NCI-H82 (cell line): ENCODE measurements at regions not wholly inside any gene's neighbourhood (a gene's known extent, or its start where the extent isn't known, plus 50 kb on each side); places are given as distances from the start of the nearest gene placed in this dataset.
A peak's percentile ranks its signal among the peaks of the same experiment; 100 is the strongest.

Experiments used
- DNase-seq: peaks from one replicate; lab custom pipeline; 2025; lab: John Stamatoyannopoulos, UW

GRCh38 chr6:140062043-140063020 lies 687.9 kb upstream of the CITED2 start:
- peak; percentile 4 for DNase-seq

GRCh38 chr6:140061110-140062042 lies 686.9 kb upstream of the CITED2 start:
- DNase-seq, result no peak

GRCh38 chr6:140059947-140060346 lies 685.5 kb upstream of the CITED2 start:
- DNase-seq, result no peak

- DNase-seq, result no peak
These were observed 684.4 kb upstream of the CITED2 start for GRCh38 chr6:140058863-140059262.

- peak; percentile 19 for DNase-seq
These were observed 678.6 kb upstream of the CITED2 start for GRCh38 chr6:140052736-140053729.

- no peak for DNase-seq
These were observed 677.4 kb upstream of the CITED2 start for GRCh38 chr6:140051521-140052512.

DNA sequence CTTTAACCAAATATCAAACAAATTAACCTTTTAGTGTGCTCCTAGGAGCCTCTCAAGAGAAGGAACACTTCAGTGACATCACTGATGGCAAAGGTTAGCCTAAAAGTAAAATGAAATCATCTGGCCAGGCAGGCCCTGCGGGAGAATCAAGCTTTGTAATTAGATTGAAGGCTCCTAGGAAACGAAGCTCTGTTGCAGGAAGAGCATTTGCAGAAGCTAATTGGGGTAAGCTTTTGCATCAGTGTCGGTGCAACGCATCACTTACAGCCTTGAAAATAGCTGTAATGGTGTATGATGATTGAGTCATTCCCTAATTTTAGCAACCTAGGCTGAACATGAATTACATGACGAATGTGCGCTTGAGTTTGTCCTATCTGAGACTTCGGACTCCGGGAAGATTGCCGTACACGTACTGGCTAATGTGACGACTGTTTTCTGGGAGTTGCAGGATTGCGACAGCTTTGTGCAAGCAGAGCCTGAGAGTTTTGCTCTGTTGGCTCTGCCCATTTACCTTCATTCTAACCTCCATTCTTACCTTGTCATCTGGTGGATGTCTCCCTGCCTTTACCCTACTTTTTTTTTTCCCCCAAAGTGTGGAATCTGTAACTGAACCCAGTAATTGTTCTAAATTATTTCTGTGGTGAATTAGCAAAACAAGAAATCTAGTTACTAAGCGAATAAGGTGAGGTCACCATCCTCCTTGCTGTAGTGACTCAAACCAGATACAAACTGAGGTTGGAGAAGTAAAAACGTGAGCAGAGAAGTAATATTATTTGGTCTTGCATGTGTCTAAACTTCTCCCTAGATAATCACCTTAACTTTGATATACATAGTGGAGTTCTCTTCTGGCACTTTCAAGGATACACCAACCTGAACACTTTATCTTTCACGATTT lies 675.9 kb upstream of the CITED2 start:
- DNase-seq, result peak; percentile 55

DNA sequence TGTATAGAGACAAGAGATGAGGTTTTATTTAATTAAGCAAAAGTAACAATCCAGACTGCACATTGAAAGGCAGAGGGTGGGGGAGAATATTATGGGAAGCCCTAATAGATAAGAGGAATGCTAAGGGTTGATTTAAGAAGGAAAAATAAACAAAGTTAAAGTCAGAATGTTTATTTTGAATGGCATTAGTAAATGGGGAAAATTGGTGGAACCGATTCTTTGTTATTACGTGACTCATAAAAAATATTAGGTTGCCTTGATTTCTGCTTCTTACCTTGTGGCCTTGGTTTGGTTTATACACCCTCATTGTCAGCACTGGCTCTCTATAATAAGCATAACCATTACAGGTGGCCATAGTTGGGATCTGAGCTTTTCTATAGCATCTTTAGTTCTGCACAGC lies 674.8 kb upstream of the CITED2 start:
- no peak for DNase-seq

DNA sequence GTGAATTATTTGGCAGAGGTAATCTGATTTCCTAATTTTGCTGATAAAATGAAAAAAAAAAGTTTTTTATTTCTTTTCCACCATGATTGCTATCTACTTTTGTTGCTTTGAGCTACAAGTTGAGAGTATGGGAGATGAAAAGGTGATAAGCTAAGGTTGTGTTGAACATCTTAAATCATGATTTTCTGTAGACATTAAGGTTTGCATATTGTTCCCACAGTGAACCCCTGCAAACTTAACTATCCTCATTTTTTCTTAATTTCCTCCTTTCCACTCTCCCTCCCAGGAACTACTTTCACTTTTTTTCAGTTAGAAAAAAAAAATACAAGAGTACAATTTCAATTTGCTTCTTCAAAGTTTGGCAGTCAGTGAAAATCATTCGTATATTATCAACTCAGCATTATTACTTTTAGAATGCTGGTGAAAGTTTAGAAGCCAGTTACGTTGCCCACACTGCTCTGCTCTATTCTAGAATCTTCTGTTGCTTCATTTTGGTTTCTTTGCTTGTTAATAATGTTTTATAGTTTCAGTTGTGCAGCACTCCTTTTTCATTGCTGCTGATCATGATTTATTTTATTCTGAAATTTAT lies 673.8 kb upstream of the CITED2 start:
- DNase-seq, result no peak

- DNase-seq, result no peak
These were observed 672.9 kb upstream of the CITED2 start for GRCh38 chr6:140047321-140047720.

- DNase-seq, result no peak
These were observed 671.7 kb upstream of the CITED2 start for GRCh38 chr6:140046016-140046632.

GRCh38 chr6:140045116-140045515 lies 670.7 kb upstream of the CITED2 start:
- DNase-seq, result no peak

DNA sequence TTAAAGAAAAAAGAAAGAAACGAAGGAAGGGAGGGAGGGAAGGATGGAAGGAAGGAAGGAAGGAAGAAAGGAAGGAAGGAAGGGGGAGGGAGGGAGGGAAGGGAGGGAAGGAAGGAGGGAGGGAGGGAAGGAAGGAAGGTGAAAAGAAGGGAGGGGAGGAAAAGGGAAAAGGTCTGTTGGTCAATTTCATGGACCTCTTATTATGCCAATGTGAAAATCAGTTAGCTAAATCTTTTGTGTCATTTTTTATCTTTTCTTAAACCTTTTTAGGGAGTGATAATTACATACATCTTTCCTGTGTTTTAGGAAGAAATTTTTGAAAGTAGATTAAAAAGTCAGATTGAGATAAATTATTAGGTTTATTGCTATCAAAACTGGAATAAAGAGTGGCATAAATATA lies 670.2 kb upstream of the CITED2 start:
- DNase-seq, result no peak

- DNase-seq, result no peak
These were observed 669.4 kb upstream of the CITED2 start for GRCh38 chr6:140043762-140044378.

GRCh38 chr6:140043357-140043756 lies 668.9 kb upstream of the CITED2 start:
- no peak for DNase-seq

DNA sequence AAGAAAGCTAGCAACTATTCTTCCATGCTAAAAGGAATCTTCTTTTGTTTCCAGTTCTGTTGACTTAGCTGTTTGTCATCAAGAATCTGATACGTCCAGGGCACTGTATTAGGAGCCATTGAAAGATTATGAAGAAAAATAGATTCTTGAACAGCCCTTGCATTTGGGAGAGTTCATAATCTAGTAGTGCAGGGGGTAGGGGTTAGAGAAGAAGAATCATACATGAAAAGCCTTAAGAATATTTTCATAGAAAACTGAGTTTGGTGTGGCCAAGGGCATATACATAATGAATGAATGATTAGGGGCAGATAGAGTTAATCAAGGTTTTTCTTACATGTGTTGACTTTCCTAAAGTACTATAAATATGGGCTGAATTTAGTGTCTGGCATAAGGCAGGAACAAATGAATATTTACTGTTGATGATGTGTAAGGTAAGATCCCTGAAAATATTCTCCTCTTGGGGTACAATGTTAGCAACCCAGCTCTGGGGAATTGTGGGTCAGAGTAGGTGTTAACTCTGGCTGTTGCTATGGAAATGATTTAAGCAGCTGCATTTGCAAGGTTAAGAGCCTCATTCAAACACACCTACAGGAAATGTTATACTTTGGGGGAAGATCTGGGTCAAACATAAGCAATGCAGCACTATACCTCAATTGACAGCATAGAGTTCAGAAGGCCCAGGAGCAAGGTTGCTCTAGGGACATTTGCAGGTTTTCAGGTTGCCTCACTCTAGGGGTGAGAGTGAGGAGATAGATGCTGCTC lies 667.3 kb upstream of the CITED2 start:
- DNase-seq, result no peak

DNA sequence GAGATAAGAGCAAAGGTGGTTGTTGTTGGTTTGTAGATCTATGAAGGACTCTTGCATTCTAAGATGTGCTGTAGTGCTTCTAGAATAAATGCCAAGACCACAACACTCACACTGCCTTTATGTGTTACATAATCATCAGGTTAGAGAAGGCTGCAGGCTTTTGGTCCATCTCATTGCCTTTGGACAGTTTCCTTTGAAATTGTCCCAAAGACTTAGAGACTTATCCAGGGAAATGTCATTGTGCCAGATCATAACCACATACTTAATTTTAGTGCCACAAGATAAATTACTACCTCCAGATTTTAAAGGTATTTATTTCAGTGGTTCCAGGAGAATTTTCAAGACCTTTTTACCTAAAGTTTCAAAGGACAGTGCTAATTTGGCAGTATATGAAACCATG lies 666.6 kb upstream of the CITED2 start:
- no peak for DNase-seq
